Neural cell (in vitro differentiated cells): ENCODE measurements at regions not wholly inside any gene's neighbourhood (a gene's known extent, or its start where the extent isn't known, plus 50 kb on each side); places are given as distances from the start of the nearest gene placed in this dataset.

Experiments
- H2AFZ ChIP-seq: fragments of 200-600, 300-800 bp; sonication (generic), shearing (Covaris generic); 2 replicates; pipeline ENCODE4 v1.6.0; 2014; ENCODE audit warnings: low read depth, mild to moderate bottlenecking, antibody characterized with exemption, low read length, moderate library complexity
- H3F3A ChIP-seq: fragments of 200-600 bp; shearing (Covaris generic); 2 replicates; pipeline ENCODE4 v1.6.1; 2016; ENCODE audit warnings: mild to moderate bottlenecking, moderate library complexity, mixed read lengths, antibody characterized with exemption, low read length; ENCODE audit not compliant: insufficient read depth, poor library complexity, severe bottlenecking
- H3K27ac ChIP-seq: fragments of 200-600, 300-800 bp; sonication (generic), shearing (Covaris generic); 2 replicates; pipeline ENCODE4 v1.5.1; 2014; ENCODE audit warnings: mild to moderate bottlenecking, low read length, moderate library complexity
- H3K27me3 ChIP-seq: fragments of 300-800, 200-600 bp; sonication (generic), shearing (Covaris generic); 2 replicates; pipeline ENCODE4 v1.6.0; 2014; ENCODE audit warnings: mild to moderate bottlenecking, low read depth, low read length, moderate library complexity; ENCODE audit not compliant: insufficient read depth
- H3K36me3 ChIP-seq: fragments of 300-800, 200-600 bp; sonication (generic), shearing (Covaris generic); 2 replicates; pipeline ENCODE4 v1.5.1; 2014; ENCODE audit warnings: mild to moderate bottlenecking, antibody characterized with exemption, low read length, moderate library complexity; ENCODE audit not compliant: insufficient read depth
- H3K4me2 ChIP-seq: fragments of 300-800, 200-600 bp; sonication (generic), shearing (Covaris generic); 2 replicates; pipeline ENCODE4 v1.6.0; 2014; ENCODE audit warnings: mild to moderate bottlenecking, low read length
- H3K4me3 ChIP-seq: fragments of 300-800, 200-600 bp; sonication (generic), shearing (Covaris generic); 2 replicates; pipeline ENCODE4 v1.5.1; 2014; ENCODE audit warnings: mild to moderate bottlenecking, low read length, moderate library complexity
- H3K79me2 ChIP-seq: fragments of 200-600 bp; shearing (Covaris generic); replicated peaks from 2 replicates; pipeline ENCODE4 v1.6.0; 2014; ENCODE audit warnings: mild to moderate bottlenecking, low read length, moderate library complexity; ENCODE audit not compliant: insufficient read depth
- H3K9ac ChIP-seq: fragments of 300-800, 200-600 bp; sonication (generic), shearing (Covaris generic); 2 replicates; pipeline ENCODE4 v1.6.1; 2016; ENCODE audit warnings: mild to moderate bottlenecking, low read length, mixed read lengths
- H3K9me2 ChIP-seq: fragments of 200-600 bp; shearing (Covaris generic); 2 replicates; pipeline ENCODE4 v1.6.1; 2016; ENCODE audit warnings: mild to moderate bottlenecking, low read length, mixed read lengths; ENCODE audit not compliant: insufficient read depth
- H3K9me3 ChIP-seq: fragments of 200-600, 300-800 bp; sonication (generic), shearing (Covaris generic); 2 replicates; pipeline ENCODE4 v1.6.1; 2016; ENCODE audit warnings: mild to moderate bottlenecking, mixed run types, low read length, moderate library complexity, mixed read lengths
- H4K20me1 ChIP-seq: fragments of 200-600 bp; shearing (Covaris generic); 2 replicates; pipeline ENCODE4 v1.6.1; 2016; ENCODE audit warnings: mild to moderate bottlenecking, mixed run types; ENCODE audit not compliant: insufficient read depth
- CTCF ChIP-seq: fragments of 450-650 bp; IDR thresholded peaks from 2 replicates; pipeline ENCODE4 v1.5.1; 2014; ENCODE audit warnings: antibody characterized with exemption, mild to moderate bottlenecking, moderate library complexity; ENCODE audit not compliant: poor library complexity, severe bottlenecking
- EP300 ChIP-seq: fragments of 450-650 bp; conservative IDR thresholded peaks from 2 replicates; pipeline ENCODE4 v1.6.1; 2014; ENCODE audit warnings: antibody characterized with exemption, mild to moderate bottlenecking, moderate library complexity; ENCODE audit not compliant: poor library complexity, severe bottlenecking
- EZH2 ChIP-seq: fragments of 200-600, 300-800 bp; shearing (Covaris generic), sonication (generic); IDR thresholded peaks from 2 replicates; pipeline ENCODE4 v1.6.1; 2014; ENCODE audit warnings: antibody characterized with exemption, low read length, borderline replicate concordance, mild to moderate bottlenecking; ENCODE audit not compliant: insufficient read depth, poor library complexity, severe bottlenecking
- MXI1 ChIP-seq: fragments of 450-650 bp; conservative IDR thresholded peaks from 2 replicates; pipeline ENCODE4 v1.6.1; 2014; ENCODE audit warnings: antibody characterized with exemption, mild to moderate bottlenecking; ENCODE audit not compliant: poor library complexity, severe bottlenecking
- POLR2AphosphoS5 ChIP-seq: IDR thresholded peaks from 2 replicates; pipeline ENCODE4 v1.6.1; 2012
- RAD21 ChIP-seq: fragments of 450-650 bp; conservative IDR thresholded peaks from 2 replicates; pipeline ENCODE4 v1.6.1; 2014; ENCODE audit warnings: antibody characterized with exemption, mild to moderate bottlenecking, moderate library complexity
- SMC3 ChIP-seq: fragments of 450-650 bp; conservative IDR thresholded peaks from 2 replicates; pipeline ENCODE4 v1.6.1; 2014; ENCODE audit warnings: antibody characterized with exemption, mild to moderate bottlenecking, moderate library complexity; ENCODE audit not compliant: poor library complexity
- TAF1 ChIP-seq: IDR thresholded peaks from 2 replicates; pipeline ENCODE4 v1.6.1; 2012; ENCODE audit warnings: low read depth
- TF ChIP-seq, protein P1 (sequence below): IDR thresholded peaks from 2 replicates; pipeline ENCODE4 v1.6.1; 2012; ENCODE audit warnings: borderline replicate concordance

- Histone ChIP-seq H3K27me3 (no peaks in the 10 kb centered on the region), H3F3A (no peaks in the 10 kb centered on the region), H4K20me1 (no peaks in the 10 kb centered on the region), H3K9me3 (no peaks in the 10 kb centered on the region), H3K9ac (no peak overlapping the region), H3K36me3 (no peaks in the 10 kb centered on the region), H3K9me2 (no peaks in the 10 kb centered on the region), H3K79me2 (no peaks in the 10 kb centered on the region), H3K4me3 (no peak overlapping the region), H3K4me2 (no peak overlapping the region), H2AFZ (no peak overlapping the region), H3K27ac (no peak overlapping the region)
- no peak for TF ChIP-seq EP300
- TF ChIP-seq SMC3 = no peak
- no peak for TF ChIP-seq MXI1
- TF ChIP-seq, protein P1, sequence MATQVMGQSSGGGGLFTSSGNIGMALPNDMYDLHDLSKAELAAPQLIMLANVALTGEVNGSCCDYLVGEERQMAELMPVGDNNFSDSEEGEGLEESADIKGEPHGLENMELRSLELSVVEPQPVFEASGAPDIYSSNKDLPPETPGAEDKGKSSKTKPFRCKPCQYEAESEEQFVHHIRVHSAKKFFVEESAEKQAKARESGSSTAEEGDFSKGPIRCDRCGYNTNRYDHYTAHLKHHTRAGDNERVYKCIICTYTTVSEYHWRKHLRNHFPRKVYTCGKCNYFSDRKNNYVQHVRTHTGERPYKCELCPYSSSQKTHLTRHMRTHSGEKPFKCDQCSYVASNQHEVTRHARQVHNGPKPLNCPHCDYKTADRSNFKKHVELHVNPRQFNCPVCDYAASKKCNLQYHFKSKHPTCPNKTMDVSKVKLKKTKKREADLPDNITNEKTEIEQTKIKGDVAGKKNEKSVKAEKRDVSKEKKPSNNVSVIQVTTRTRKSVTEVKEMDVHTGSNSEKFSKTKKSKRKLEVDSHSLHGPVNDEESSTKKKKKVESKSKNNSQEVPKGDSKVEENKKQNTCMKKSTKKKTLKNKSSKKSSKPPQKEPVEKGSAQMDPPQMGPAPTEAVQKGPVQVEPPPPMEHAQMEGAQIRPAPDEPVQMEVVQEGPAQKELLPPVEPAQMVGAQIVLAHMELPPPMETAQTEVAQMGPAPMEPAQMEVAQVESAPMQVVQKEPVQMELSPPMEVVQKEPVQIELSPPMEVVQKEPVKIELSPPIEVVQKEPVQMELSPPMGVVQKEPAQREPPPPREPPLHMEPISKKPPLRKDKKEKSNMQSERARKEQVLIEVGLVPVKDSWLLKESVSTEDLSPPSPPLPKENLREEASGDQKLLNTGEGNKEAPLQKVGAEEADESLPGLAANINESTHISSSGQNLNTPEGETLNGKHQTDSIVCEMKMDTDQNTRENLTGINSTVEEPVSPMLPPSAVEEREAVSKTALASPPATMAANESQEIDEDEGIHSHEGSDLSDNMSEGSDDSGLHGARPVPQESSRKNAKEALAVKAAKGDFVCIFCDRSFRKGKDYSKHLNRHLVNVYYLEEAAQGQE = no peak
- no peak for TF ChIP-seq RAD21
- no peak for TF ChIP-seq CTCF
- no peak for TF ChIP-seq TAF1
- no peak for TF ChIP-seq POLR2AphosphoS5
- TF ChIP-seq EZH2 = no peak
These were observed 64.8 kb downstream of the NENF start for GRCh38 chr1:212497553-212497952.

DNA sequence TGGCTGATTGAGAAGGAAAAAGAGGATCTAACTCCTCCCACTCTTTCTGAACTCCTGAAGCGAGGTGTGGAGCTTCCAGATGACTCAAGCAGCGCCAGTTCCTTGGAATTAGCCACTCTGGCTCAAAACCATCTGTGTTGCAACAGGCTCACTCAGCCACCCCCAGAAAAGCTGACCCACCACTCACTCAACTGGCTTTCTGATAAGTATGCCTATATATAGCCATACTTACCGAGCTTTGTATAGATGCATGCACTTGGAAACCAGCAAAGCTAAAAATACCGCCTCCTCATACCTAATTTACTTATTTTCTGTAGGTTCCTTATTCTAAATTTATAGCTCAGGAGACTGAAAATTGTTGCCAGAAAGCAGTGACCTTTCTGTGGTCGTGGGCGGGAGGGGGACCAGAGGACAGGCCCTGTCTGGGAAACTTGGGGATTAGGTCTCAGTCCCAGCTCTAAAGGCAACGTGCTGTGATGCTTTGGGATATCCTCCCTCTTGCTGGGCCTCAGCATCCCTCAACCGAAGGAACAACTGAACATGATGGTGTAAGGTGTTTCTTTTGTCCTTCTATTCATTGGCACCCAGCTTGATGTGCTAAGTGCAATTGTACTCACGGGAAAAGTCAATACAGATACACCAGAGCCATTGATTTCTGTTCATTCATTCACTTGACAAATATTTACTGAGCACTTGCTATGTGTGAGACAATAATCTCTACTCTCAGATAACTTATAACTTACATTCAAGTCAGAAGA is 65.7 kb downstream of the NENF start:
- Histone ChIP-seq H3K9me3 (no peaks in the 10 kb centered on the region), H3K27ac (no peak overlapping the region), H3K9me2 (no peaks in the 10 kb centered on the region), H4K20me1 (no peaks in the 10 kb centered on the region), H3K36me3 (no peaks in the 10 kb centered on the region), H3K79me2 (no peaks in the 10 kb centered on the region), H2AFZ (no peak overlapping the region), H3F3A (no peaks in the 10 kb centered on the region), H3K4me3 (no peak overlapping the region), H3K27me3 (no peaks in the 10 kb centered on the region), H3K9ac (no peak overlapping the region), H3K4me2 (no peak overlapping the region)
- TF ChIP-seq POLR2AphosphoS5 (no peak), CTCF (no peak)
